Choroid plexus epithelial cell (primary cell): ENCODE measurements at regions not wholly inside any gene's neighbourhood (a gene's known extent, or its start where the extent isn't known, plus 50 kb on each side); places are given as distances from the start of the nearest gene placed in this dataset.

ENCODE experiments used
- DNase-seq: peaks from one replicate; pipeline ENCODE4 v3.0.0-alpha.2; 2010; ENCODE audit warnings: low read depth
- H3K4me3 ChIP-seq: 2 replicates; pipeline ENCODE4 v1.5.1; 2011; ENCODE audit warnings: low read depth, mild to moderate bottlenecking, control low read depth, low read length, moderate library complexity
- CTCF ChIP-seq: conservative IDR thresholded peaks from 2 replicates; pipeline ENCODE4 v1.5.1; 2011; ENCODE audit warnings: low read depth, mild to moderate bottlenecking, control low read depth, inconsistent platforms, low read length, moderate library complexity

- H3K4me3 ChIP-seq, result no peak overlapping the region
- no peak for TF ChIP-seq CTCF
- no peak for DNase-seq
These were observed 93.6 kb upstream of the UST start for GRCh38 chr6:148653138-148653776.

DNA sequence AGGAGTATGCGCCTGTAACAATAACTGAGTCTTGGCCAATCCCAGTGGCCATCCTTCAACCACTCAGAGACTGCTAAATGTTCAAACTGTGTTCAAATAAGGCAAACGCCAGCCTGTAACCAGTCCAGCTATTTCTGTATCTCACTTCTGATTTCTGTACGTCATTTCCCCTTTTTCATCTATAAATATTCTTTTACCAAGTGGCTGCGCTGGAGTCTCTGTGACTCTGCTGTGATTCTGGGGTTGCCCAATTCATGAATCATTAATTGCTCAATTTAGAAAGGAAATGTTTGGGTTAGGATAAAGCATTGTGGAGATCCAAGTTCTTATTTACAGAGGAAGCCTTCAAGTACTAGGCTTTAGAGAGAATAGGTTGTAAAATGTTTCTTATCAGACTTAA lies 89.8 kb upstream of the UST start:
- no peak overlapping the region for H3K4me3 ChIP-seq
- no peak for TF ChIP-seq CTCF
- peak; percentile 73 for DNase-seq

- no peak for DNase-seq
- H3K4me3 ChIP-seq, result no peak overlapping the region
- TF ChIP-seq CTCF, result no peak
These were observed 88.0 kb upstream of the UST start for GRCh38 chr6:148658681-148659430.

DNA sequence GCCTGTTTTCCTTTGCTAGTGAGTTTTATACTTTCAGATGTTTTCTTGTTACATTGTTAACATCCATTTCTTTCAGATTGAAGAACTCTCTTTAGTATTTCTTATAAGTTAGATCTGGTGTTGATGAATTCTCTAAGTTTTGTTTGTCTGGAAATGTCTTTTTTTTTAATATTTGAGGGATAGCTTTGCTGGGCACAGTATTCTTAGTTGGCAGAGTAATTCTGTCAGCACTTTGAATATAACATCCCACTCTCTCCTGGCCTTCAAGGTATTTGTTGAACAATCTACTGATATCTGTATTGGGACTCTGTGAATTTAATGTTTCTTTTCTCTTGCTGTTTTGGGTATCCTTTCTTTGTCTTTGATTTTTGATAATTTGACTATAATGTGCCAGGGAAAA lies 79.4 kb upstream of the UST start:
- TF ChIP-seq CTCF, result no peak
- no peak overlapping the region for H3K4me3 ChIP-seq
- DNase-seq, result no peak

DNA sequence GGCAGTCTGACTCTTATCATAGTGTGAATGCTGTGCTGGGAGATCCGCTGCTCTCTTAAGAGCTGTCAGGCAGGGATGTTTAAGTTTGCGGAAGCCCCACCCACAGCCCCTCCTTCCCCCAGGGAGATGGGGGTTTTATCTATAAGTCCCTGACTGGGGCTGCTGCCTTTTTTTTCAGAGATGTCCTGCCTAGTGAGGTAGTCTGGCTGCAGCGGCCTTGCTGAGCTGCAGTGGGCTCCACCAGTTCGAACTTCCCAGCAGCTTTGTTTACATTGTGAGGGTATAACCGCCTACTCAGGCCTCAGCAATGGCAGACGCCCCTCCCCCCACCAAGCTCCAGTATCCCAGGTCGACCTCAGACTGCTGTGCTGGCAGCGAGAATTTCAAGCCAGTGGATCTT lies 75.7 kb upstream of the UST start:
- no peak for DNase-seq
- TF ChIP-seq CTCF, result no peak
- H3K4me3 ChIP-seq, result no peak overlapping the region

GRCh38 chr6:148671952-148672351 lies 74.9 kb upstream of the UST start:
- DNase-seq, result no peak
- no peak overlapping the region for H3K4me3 ChIP-seq
- no peak for TF ChIP-seq CTCF

DNA sequence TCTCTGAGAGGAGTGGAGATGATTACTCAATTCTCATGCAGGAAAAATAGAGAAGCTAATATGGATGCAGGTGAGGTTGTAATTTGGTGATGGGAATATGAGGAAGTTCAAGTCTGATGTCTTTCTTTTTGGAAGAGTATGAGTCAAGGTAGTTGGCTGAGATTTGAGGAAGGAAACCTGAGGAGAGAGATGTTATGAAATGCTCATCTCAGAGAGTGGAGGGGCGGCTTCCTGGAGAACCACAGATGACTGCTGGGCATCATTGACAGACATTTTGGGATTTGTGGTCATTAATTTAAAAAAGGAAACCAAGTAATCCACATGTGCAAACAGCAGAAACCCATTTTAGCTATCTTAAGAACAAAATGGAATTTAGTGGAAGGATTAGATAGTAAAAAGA lies 72.5 kb upstream of the UST start:
- H3K4me3 ChIP-seq, result no peak overlapping the region
- DNase-seq, result no peak

More for the DNA sequence above, 72.5 kb upstream of the UST start:
- TF ChIP-seq CTCF, result no peak
